Ishikawa (cell line): ENCODE measurements at regions not wholly inside any gene's neighbourhood (a gene's known extent, or its start where the extent isn't known, plus 50 kb on each side); places are given as distances from the start of the nearest gene placed in this dataset.

Experiments used
- CEBPB ChIP-seq: IDR thresholded peaks from 2 replicates; pipeline ENCODE4 v1.6.1; 2012
- CREB1 ChIP-seq: IDR thresholded peaks from 2 replicates; pipeline ENCODE4 v1.6.1; 2012; ENCODE audit warnings: low read depth
- EGR1 ChIP-seq: IDR thresholded peaks from 2 replicates; pipeline ENCODE4 v1.6.1; 2012
- EP300 ChIP-seq: IDR thresholded peaks from 2 replicates; pipeline ENCODE4 v1.6.1; 2012; ENCODE audit warnings: borderline replicate concordance
- FOXM1 ChIP-seq: IDR thresholded peaks from 2 replicates; pipeline ENCODE4 v1.6.1; 2012; ENCODE audit warnings: low read depth, borderline replicate concordance
- NFIC ChIP-seq: IDR thresholded peaks from 2 replicates; pipeline ENCODE4 v1.6.1; 2012
- RAD21 ChIP-seq: IDR thresholded peaks from 2 replicates; pipeline ENCODE4 v1.6.1; 2012; ENCODE audit warnings: low read depth
- TAF1 ChIP-seq: IDR thresholded peaks from 2 replicates; pipeline ENCODE4 v1.6.1; 2012; ENCODE audit warnings: low read depth, mild to moderate bottlenecking
- TCF12 ChIP-seq: IDR thresholded peaks from 2 replicates; pipeline ENCODE4 v1.6.1; 2012; ENCODE audit warnings: low read depth
- TEAD4 ChIP-seq: IDR thresholded peaks from 2 replicates; pipeline ENCODE4 v1.6.1; 2012
- YY1 ChIP-seq: IDR thresholded peaks from 2 replicates; pipeline ENCODE4 v1.6.1; 2012; ENCODE audit warnings: low read depth
- ZBTB7A ChIP-seq: IDR thresholded peaks from 2 replicates; pipeline ENCODE4 v1.6.1; 2012; ENCODE audit warnings: low read depth
- TF ChIP-seq, protein P1 (sequence below): IDR thresholded peaks from 2 replicates; pipeline ENCODE4 v1.6.1; 2012
- TF ChIP-seq, protein P2 (sequence below): IDR thresholded peaks from 2 replicates; pipeline ENCODE4 v1.6.1; 2012; ENCODE audit warnings: low read depth, mild to moderate bottlenecking
- TF ChIP-seq, protein P3 (sequence below): IDR thresholded peaks from 2 replicates; pipeline ENCODE4 v1.6.1; 2012

DNA sequence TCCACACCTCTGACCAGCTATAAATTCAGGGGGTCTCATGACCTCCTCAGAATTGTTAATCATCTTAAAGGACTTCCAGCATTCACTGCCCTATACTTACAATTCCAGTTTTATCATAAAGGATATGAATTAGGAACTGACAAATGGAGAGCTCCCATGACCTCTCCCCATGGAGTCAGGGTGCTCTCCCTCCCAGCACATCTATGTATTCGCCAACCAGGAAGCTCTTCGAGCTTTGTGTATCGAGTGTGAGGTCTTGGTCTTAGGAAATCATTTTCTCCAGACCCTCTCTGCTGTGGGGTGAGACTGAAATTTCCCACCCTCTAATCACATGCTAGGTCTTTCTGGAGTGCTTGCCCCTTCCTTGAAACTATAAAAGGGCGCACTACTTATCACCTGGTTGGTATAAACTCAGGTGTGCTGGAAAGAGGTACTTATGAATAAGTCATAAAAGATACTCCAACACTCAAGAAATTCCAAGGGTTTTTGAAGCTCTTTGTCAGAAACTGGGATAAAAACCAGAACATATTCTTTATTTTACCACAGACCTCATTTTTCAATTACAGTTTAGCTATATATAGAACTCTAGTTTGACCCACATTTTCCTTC is 238.4 kb upstream of the OPRM1 start:
- no peak for TF ChIP-seq YY1
- TF ChIP-seq CEBPB, result no peak
- TF ChIP-seq EGR1, result no peak
- no peak for TF ChIP-seq FOXM1
- no peak for TF ChIP-seq TCF12
- no peak for TF ChIP-seq RAD21
- TF ChIP-seq, protein P1, sequence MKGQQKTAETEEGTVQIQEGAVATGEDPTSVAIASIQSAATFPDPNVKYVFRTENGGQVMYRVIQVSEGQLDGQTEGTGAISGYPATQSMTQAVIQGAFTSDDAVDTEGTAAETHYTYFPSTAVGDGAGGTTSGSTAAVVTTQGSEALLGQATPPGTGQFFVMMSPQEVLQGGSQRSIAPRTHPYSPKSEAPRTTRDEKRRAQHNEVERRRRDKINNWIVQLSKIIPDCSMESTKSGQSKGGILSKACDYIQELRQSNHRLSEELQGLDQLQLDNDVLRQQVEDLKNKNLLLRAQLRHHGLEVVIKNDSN, result no peak
- no peak for TF ChIP-seq CREB1
- TF ChIP-seq, protein P2, sequence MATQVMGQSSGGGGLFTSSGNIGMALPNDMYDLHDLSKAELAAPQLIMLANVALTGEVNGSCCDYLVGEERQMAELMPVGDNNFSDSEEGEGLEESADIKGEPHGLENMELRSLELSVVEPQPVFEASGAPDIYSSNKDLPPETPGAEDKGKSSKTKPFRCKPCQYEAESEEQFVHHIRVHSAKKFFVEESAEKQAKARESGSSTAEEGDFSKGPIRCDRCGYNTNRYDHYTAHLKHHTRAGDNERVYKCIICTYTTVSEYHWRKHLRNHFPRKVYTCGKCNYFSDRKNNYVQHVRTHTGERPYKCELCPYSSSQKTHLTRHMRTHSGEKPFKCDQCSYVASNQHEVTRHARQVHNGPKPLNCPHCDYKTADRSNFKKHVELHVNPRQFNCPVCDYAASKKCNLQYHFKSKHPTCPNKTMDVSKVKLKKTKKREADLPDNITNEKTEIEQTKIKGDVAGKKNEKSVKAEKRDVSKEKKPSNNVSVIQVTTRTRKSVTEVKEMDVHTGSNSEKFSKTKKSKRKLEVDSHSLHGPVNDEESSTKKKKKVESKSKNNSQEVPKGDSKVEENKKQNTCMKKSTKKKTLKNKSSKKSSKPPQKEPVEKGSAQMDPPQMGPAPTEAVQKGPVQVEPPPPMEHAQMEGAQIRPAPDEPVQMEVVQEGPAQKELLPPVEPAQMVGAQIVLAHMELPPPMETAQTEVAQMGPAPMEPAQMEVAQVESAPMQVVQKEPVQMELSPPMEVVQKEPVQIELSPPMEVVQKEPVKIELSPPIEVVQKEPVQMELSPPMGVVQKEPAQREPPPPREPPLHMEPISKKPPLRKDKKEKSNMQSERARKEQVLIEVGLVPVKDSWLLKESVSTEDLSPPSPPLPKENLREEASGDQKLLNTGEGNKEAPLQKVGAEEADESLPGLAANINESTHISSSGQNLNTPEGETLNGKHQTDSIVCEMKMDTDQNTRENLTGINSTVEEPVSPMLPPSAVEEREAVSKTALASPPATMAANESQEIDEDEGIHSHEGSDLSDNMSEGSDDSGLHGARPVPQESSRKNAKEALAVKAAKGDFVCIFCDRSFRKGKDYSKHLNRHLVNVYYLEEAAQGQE, result no peak
- TF ChIP-seq, protein P3, sequence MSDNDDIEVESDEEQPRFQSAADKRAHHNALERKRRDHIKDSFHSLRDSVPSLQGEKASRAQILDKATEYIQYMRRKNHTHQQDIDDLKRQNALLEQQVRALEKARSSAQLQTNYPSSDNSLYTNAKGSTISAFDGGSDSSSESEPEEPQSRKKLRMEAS, result no peak
- no peak for TF ChIP-seq TEAD4
- TF ChIP-seq ZBTB7A, result no peak
- TF ChIP-seq EP300, result no peak
- no peak for TF ChIP-seq TAF1
- no peak for TF ChIP-seq NFIC

DNA sequence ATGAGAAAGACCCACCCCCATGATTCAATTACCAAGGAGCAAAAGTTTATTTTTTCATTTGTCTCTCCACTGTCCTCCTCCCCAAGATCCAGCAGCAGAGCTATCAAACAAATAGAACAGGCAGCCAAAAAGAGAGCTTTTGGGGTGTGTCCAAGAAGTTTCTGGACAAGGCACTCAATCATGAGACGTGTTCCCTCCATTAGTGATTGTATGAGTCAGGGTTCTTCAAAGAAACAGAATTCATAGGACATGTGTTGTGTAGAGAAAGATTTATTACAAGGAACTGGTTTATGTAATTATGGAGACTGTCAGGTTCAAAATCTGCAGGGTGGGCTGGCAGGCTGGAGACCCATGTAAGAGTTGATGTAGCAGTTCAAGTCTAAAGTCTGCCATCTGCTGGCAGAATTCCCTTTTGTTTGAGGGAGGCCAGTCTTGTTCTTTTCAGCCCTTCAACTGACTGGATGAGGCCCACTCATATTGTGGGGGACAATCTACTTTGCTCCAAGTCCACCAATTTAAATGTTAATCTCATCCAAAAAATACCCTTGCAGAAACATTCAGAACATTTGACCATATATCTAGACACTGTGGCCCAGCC is 248.1 kb upstream of the OPRM1 start:
- no peak for TF ChIP-seq TCF12
- TF ChIP-seq EGR1, result no peak
- no peak for TF ChIP-seq ZBTB7A
- no peak for TF ChIP-seq CREB1
- no peak for TF ChIP-seq RAD21
- TF ChIP-seq TAF1, result no peak
- TF ChIP-seq NFIC, result no peak
- no peak for TF ChIP-seq TEAD4

DNA sequence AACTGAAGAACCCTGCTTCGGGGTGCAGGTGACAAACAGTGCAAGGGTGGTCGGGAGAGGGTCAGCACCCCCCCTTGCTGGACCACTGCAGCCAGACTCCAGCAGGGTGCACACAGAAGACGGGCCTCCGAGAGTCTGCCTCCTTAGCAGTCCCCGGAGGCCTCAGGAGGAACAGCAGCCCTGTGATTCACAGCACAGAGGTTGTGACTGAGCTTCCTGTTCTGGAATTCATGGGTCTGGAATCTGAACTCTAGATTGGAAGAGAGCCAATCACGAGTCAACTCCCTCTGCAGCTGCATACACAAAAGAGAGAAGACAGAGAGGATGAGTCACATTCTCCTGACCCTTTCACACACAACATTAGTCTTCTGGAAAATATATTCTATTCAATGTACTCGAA is 249.0 kb upstream of the OPRM1 start:
- TF ChIP-seq YY1 (no peak), CREB1 (no peak), CEBPB (no peak), TCF12 (no peak), EP300 (no peak), NFIC (no peak)
- TF ChIP-seq, protein P3, result no peak
- TF ChIP-seq, protein P2, result no peak

DNA sequence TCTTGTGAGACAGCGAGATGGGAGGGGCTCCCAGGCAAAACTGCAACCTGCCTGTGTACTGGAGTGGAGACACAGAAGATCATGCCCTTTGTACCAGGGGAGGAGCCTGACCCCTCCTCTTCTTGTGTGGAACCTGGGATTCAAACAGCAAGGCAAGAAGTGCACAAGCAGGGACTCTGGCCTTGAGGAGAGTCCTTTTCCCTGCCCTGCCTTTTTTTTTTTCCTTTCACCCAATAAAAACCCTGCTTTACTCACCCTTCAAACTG is 251.8 kb upstream of the OPRM1 start:
- TF ChIP-seq, protein P2, result no peak
- TF ChIP-seq ZBTB7A, result no peak
- TF ChIP-seq, protein P3, result no peak

DNA sequence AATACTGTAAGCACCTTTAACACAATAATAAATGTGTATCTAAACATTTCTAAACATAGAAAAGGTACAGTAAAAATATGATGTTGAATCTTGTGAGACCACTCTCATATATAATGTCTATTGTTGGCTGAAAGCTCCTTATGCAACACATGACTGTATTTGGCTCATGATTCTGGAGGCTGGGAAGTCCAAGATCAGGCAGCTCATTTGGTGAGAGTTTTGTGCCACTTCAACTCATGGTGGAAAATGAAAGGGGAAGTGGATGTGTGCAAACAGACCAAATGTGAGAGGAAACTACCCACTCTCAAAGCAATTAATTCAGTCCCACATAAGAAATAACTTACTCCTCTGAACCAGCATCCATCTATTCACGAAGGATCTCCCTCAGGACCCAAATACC is 257.7 kb upstream of the OPRM1 start:
- TF ChIP-seq, protein P3, result no peak
- TF ChIP-seq TAF1 (no peak), TCF12 (no peak), CEBPB (no peak), NFIC (no peak), TEAD4 (no peak), EP300 (no peak), CREB1 (no peak), EGR1 (no peak), RAD21 (no peak), ZBTB7A (no peak), YY1 (no peak), FOXM1 (no peak)
- TF ChIP-seq, protein P2, result no peak
- TF ChIP-seq, protein P1, result no peak
